Astrocyte (in vitro differentiated cells and primary cell): ENCODE measurements at regions not wholly inside any gene's neighbourhood (a gene's known extent, or its start where the extent isn't known, plus 50 kb on each side); places are given as distances from the start of the nearest gene placed in this dataset.
"Not testable (repeated sequence)": the region's sequence is repeated elsewhere in the genome, so short reads cannot be mapped to it uniquely, and the experiment has no call there.

Experiments used
- DNase-seq: peaks from one replicate; pipeline ENCODE4 v3.0.0-alpha.2; 2010; ENCODE audit warnings: low read depth
- FAIRE-seq: peaks from 2 replicates; lab custom pipeline; 2011; peaks lifted over from hg19 to GRCh38; lab: Jason Lieb, UNC
- H2AFZ ChIP-seq: 2 replicates; pipeline ENCODE4 v1.6.0; 2012; ENCODE audit warnings: low read depth, low read length, inconsistent platforms
- H3K27ac ChIP-seq: 2 replicates; pipeline ENCODE4 v1.5.1; 2011; ENCODE audit warnings: low read depth, low read length, inconsistent platforms
- H3K27me3 ChIP-seq: 2 replicates; pipeline ENCODE4 v1.6.0; 2011; ENCODE audit warnings: low read length, inconsistent platforms; ENCODE audit not compliant: insufficient read depth
- H3K36me3 ChIP-seq: 2 replicates; pipeline ENCODE4 v1.5.1; 2011; ENCODE audit warnings: low read length, inconsistent platforms; ENCODE audit not compliant: insufficient read depth
- H3K4me1 ChIP-seq: 2 replicates; pipeline ENCODE4 v1.5.1; 2011; ENCODE audit warnings: low read length, inconsistent platforms; ENCODE audit not compliant: insufficient read depth
- H3K4me2 ChIP-seq: 2 replicates; pipeline ENCODE4 v1.6.0; 2012; ENCODE audit warnings: low read length, inconsistent platforms
- H3K4me3 ChIP-seq: 2 replicates; pipeline ENCODE4 v1.5.1; 2011; ENCODE audit warnings: low read depth, mild to moderate bottlenecking, low read length, inconsistent platforms; ENCODE audit not compliant: insufficient read depth
- H3K79me2 ChIP-seq: 2 replicates; pipeline ENCODE4 v1.6.0; 2012; ENCODE audit warnings: mild to moderate bottlenecking, low read length, inconsistent platforms; ENCODE audit not compliant: insufficient read depth
- H3K9ac ChIP-seq: 2 replicates; pipeline ENCODE4 v1.6.0; 2012; ENCODE audit warnings: mild to moderate bottlenecking, low read length, inconsistent platforms
- H3K9me3 ChIP-seq: 2 replicates; pipeline ENCODE4 v1.5.1; 2012; ENCODE audit warnings: low read depth, mild to moderate bottlenecking, low read length, inconsistent platforms; ENCODE audit not compliant: insufficient read depth
- H4K20me1 ChIP-seq: 2 replicates; pipeline ENCODE4 v1.6.0; 2012; ENCODE audit warnings: low read length, inconsistent platforms; ENCODE audit not compliant: insufficient read depth
- H3K27ac Mint-ChIP-seq: one replicate; pipeline ENCODE4 v1.8.0; 2021; ENCODE audit warnings: mild to moderate bottlenecking, mixed read lengths; ENCODE audit not compliant: unreplicated experiment
- H3K27me3 Mint-ChIP-seq: one replicate; pipeline ENCODE4 v1.8.0; 2021; ENCODE audit warnings: low read depth, mixed read lengths; ENCODE audit not compliant: unreplicated experiment
- H3K36me3 Mint-ChIP-seq: one replicate; pipeline ENCODE4 v1.8.0; 2021; ENCODE audit warnings: low read depth, mixed read lengths; ENCODE audit not compliant: unreplicated experiment
- H3K4me1 Mint-ChIP-seq: one replicate; pipeline ENCODE4 v1.8.0; 2021; ENCODE audit warnings: low read depth, mixed read lengths; ENCODE audit not compliant: unreplicated experiment
- H3K4me3 Mint-ChIP-seq: one replicate; pipeline ENCODE4 v1.8.0; 2021; ENCODE audit warnings: mild to moderate bottlenecking, moderate library complexity, mixed read lengths; ENCODE audit not compliant: unreplicated experiment
- H3K9me3 Mint-ChIP-seq: one replicate; pipeline ENCODE4 v1.8.0; 2021; ENCODE audit warnings: mild to moderate bottlenecking, mixed read lengths; ENCODE audit not compliant: unreplicated experiment
- CTCF ChIP-seq: IDR thresholded peaks from 2 replicates; pipeline ENCODE4 v1.5.1; 2011; ENCODE audit warnings: low read depth, mild to moderate bottlenecking, inconsistent platforms, low read length, moderate library complexity; ENCODE audit not compliant: insufficient read depth
- EZH2 ChIP-seq: IDR thresholded peaks from 2 replicates; pipeline ENCODE4 v1.6.1; 2012; ENCODE audit warnings: mild to moderate bottlenecking, low read length, inconsistent platforms; ENCODE audit not compliant: insufficient read depth

- no peak for FAIRE-seq
- Histone ChIP-seq H3K9me3 (no peaks in the 10 kb centered on the region), H2AFZ (no peak overlapping the region), H3K79me2 (no peaks in the 10 kb centered on the region), H3K4me3 (no peak overlapping the region), H3K4me1 (no peaks in the 10 kb centered on the region), H3K27ac (no peak overlapping the region), H4K20me1 (no peaks in the 10 kb centered on the region), H3K4me2 (no peak overlapping the region), H3K27me3 (peaks cover 7% of the 10 kb centered on the region), H3K36me3 (no peaks in the 10 kb centered on the region), H3K9ac (no peak overlapping the region)
- no peaks in the 10 kb centered on the region for H3K36me3 Mint-ChIP-seq
- TF ChIP-seq CTCF (no peak), EZH2 (no peak)
- H3K27me3 Mint-ChIP-seq: peaks cover 34% of the 10 kb centered on the region
- peaks cover 3% of the 10 kb centered on the region for H3K9me3 Mint-ChIP-seq
- H3K4me1 Mint-ChIP-seq: no peaks in the 10 kb centered on the region
- H3K4me3 Mint-ChIP-seq: no peak overlapping the region
- H3K27ac Mint-ChIP-seq: no peak overlapping the region
- DNase-seq: no peak
Measured at GRCh38 chr1:38772026-38772425, 87.5 kb downstream of the RRAGC start.

- not testable (repeated sequence) for H3K9ac ChIP-seq, H3K4me3 ChIP-seq, H3K36me3 Mint-ChIP-seq, H3K27me3 ChIP-seq, H3K27ac Mint-ChIP-seq, H3K4me1 ChIP-seq, DNase-seq, H3K4me3 Mint-ChIP-seq, H3K9me3 Mint-ChIP-seq, H4K20me1 ChIP-seq, H2AFZ ChIP-seq, H3K4me2 ChIP-seq, H3K27ac ChIP-seq, H3K36me3 ChIP-seq, H3K4me1 Mint-ChIP-seq, H3K79me2 ChIP-seq, FAIRE-seq, H3K9me3 ChIP-seq
- H3K27me3 Mint-ChIP-seq: peaks cover 28% of the 10 kb centered on the region
Measured at GRCh38 chr1:38770516-38771173, 88.9 kb downstream of the RRAGC start.

- no peaks in the 10 kb centered on the region for H3K36me3 Mint-ChIP-seq
- Histone ChIP-seq H2AFZ (no peak overlapping the region), H3K9ac (no peak overlapping the region), H3K4me1 (no peaks in the 10 kb centered on the region), H3K79me2 (no peaks in the 10 kb centered on the region), H3K4me2 (no peak overlapping the region), H3K9me3 (no peaks in the 10 kb centered on the region), H3K4me3 (no peak overlapping the region), H4K20me1 (no peaks in the 10 kb centered on the region), H3K27ac (no peak overlapping the region), H3K36me3 (no peaks in the 10 kb centered on the region), H3K27me3 (peaks cover 7% of the 10 kb centered on the region)
- H3K27me3 Mint-ChIP-seq: peaks cover 30% of the 10 kb centered on the region
- no peaks in the 10 kb centered on the region for H3K4me1 Mint-ChIP-seq
- H3K27ac Mint-ChIP-seq: no peak overlapping the region
- H3K4me3 Mint-ChIP-seq: no peak overlapping the region
- H3K9me3 Mint-ChIP-seq: peaks cover 8% of the 10 kb centered on the region
- FAIRE-seq (no peak), DNase-seq (no peak)
- TF ChIP-seq CTCF: no peak
- TF ChIP-seq EZH2: no peak
Measured at GRCh38 chr1:38766125-38766524, 93.4 kb downstream of the RRAGC start.
